ENCODE measurements at regions not wholly inside any gene's neighbourhood (a gene's known extent, or its start where the extent isn't known, plus 50 kb on each side); places are given as distances from the start of the nearest gene placed in this dataset.

GRCh38 chr5:73284220-73284795 is 111.3 kb downstream of the TMEM174 start:
- no peak for DNase-seq

- no peak for DNase-seq
These were observed 109.9 kb downstream of the TMEM174 start for GRCh38 chr5:73282923-73283322.

GRCh38 chr5:73282383-73282782 is 109.4 kb downstream of the TMEM174 start:
- DNase-seq: no peak

- DNase-seq: no peak
These were observed 108.1 kb downstream of the TMEM174 start for GRCh38 chr5:73280821-73281746.

GRCh38 chr5:73280386-73280785 is 107.4 kb downstream of the TMEM174 start:
- DNase-seq: no peak

- DNase-seq: no peak
These were observed 106.8 kb downstream of the TMEM174 start for GRCh38 chr5:73279805-73280204.

DNA sequence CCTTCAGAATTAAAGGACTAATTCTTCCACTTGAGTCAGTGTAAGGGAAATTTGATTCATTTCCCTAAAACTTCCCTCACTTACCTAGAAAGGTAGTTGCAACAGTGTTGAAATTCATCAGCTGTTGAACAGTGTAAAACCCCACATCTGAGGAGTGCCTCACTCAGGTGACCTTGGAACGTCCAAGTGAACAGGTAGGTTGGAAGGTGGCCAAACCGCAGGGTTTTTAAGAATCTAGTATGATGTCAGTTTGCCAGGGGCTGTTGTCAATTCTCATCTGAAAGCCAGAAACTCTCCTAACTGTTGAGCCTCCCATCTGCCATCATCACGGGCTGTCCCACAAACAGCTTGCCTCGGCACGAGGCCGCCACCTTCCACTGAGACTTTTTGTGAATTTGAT is 105.7 kb downstream of the TMEM174 start:
- no peak for DNase-seq

GRCh38 chr5:73274881-73275663 is 102.1 kb downstream of the TMEM174 start:
- no peak for DNase-seq

GRCh38 chr5:73274121-73274520 is 101.1 kb downstream of the TMEM174 start:
- DNase-seq: no peak

- DNase-seq: no peak
These were observed 100.5 kb downstream of the TMEM174 start for GRCh38 chr5:73273379-73274050.

- DNase-seq: no peak
These were observed 99.4 kb downstream of the TMEM174 start for GRCh38 chr5:73272351-73272750.

DNA sequence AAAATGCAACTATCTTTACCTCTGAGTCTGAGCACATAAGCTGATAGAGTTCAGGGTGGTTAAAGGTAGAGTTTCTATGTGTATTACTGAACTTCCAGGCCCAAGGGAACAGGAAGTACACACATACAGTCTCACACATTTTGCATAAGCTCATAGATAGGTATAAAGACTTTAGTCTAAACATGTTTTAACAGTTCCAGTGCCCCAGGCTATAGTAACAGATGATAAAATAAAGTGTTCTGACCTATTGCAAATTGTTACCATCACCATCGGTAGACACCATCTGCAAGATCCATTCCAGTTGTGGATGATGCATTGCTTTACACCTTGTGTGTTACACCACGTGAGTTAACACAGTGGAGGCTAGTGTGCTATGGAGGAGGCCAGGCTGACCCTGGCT is 95.8 kb downstream of the TMEM174 start:
- DNase-seq: no peak

DNA sequence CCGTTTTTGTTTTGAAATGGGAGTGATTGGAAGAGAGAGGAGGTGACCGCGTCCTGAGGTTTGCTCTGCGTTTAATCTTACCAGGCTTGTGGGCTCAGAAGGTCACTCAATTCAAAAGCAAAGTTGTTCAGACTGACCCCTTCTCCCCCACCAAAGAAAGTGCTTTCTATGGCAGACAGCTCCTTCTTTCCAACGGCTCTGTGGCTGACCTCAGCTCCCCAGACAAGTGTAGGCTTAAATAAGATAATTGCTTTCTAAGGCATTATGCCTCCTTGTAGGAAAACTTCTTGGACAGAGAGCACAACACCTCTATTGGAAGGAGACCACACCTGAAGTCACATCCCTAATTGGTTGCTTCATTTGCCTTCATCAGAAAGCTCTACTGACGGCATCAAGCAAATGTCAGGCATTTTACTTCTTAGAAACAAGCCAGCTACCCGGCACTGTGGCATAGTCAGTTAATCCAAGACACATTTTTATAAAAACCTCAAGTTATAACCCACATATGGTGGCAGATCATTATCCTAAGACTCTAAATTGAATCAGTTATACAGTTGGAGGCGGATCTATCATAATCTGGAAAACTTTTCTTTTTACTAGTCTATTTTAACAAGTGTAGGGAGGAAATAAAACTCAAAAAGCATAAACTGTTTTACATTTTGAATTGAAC is 94.9 kb downstream of the TMEM174 start:
- DNase-seq: no peak

DNA sequence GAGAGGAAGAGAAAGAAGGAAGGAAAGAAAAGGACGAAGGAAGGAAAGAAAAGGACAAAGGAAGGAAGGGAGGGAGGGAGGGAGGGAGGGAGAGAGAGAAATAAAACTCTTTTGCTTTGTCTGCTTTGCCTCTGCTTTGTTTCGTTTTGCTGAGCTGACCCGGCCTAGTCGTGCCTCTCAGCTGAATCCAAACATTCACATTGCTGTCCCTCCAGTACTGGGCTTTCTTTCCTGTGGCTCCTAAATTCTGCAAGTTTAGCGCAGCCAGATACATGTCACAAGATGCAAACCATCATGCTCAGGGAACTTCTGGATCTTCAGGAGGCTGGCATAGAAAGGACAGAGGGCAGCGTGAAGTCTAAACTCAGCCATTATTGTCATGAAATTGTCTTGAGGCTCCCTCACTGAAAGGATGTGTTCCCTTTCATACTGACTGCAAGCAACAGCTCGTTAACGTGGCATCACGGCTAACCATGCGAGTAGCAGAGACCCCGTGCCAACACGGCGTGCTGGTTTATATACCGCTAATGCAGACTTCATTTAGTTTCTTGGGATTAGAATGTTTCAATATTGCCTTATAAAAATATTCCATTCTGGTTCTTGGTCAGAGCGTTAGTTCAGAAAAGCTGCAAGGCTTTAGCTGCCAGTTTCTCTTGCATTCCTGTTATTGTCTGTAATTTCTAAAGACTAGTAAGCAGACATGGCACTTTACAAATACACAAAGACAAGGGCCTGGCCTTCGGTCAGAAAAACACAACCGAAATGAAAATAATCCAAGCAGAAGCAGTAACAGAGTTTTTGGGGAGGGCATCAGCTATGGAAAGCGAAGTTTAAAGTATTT is 94.2 kb downstream of the TMEM174 start:
- DNase-seq: no peak

DNA sequence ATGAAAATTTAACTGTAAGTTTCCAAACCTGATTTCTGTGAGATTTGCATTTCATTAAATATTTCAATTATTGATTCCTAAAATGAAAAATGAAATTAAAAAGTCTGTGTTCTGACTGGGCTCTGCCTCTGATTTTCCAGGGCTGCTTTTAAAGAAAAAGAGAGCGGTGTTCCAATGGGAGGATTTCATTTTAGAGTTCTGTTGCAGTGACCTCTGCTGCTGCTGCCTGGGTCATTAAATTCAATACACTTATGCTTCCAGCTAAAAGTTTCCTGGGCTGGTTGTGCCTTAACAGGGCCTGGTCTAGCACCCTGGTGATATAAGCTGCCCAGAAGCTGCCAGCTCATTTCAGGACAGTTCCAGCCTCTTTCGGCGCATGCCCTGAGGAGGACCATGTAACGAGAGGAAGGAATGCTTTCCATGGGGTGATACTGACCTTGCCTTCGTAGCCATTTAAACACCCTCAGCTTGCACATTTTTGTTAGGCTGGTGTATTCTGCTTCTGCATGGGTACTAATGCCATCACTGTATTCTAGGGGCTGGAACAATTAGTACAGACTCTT is 93.3 kb downstream of the TMEM174 start:
- no peak for DNase-seq

DNA sequence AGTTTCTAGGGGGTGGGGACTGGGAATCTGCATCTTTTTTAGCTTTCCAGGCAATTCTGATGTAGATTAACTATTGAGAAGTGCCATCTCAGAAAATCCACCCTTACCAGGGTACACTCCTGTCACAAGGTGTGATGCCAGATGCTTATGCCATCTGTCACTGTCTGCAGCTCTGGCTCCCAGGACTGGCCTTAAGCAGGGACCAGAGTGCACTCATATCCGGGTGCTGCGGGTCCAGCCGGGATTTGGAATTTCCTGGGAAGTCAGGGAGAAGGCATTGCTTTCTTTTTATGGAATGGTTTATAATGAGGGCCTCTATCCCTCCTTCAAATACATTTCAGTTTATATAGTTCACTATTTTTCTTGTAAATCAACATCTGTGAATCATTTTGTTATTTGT is 92.6 kb downstream of the TMEM174 start:
- DNase-seq: no peak

- no peak for DNase-seq
These were observed 91.6 kb downstream of the TMEM174 start for GRCh38 chr5:73264631-73265030.

DNA sequence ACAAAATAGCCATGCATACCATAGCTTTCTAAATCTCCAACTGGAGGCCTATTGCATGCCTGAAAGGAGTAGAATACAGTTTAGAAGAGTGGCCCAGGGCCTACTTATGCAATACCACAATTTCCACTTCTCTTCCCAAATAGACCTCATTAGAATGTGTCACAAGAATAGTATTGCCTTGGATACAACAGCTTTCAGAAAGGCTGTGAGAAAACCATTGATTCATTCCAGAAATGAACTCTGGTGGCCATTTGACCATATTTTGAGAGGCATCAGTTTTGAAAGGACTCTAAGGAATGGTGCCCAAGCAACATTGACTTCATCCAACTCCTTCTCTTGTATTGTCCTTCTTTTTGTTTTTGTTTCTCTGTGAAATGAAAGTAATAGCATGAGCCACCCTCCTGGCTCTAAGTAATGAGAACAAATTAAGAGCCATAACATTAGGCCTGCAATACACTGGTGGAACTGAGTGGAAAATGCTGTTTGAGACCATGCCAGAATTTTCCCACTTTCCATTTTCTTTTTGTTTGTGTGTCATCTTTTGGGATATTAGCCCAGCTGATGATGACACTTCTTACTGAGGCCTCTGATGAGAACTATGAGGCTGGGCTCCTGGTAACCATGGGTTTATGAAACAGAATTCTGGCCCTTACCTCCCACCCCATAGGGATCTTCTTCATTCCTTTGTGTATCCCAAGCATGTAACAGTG is 90.2 kb downstream of the TMEM174 start:
- DNase-seq: no peak

DNA sequence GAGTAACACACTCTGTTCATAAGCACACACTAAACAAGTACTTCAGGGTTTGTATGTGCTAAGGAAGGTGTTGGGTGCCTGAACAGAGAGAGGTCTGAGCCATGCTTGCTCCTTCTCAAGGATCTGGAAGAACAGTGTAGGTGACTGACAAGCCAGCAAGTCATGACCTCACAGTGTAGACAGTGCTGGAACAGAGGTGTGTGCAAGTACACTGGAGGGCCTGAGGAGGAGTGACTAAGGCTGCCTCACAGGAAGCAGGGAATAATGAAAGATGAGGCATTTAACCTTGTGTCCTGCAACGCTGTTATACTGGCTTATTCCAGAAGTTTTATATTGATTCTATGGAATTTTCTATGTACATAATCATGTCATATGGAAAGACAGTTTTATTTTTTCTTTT is 83.9 kb downstream of the TMEM174 start:
- DNase-seq: no peak

- DNase-seq: no peak
These were observed 83.5 kb downstream of the TMEM174 start for GRCh38 chr5:73256462-73256861.

- no peak for DNase-seq
These were observed 83.0 kb downstream of the TMEM174 start for GRCh38 chr5:73256012-73256411.
